ENCODE measurements at regions not wholly inside any gene's neighbourhood (a gene's known extent, or its start where the extent isn't known, plus 50 kb on each side); places are given as distances from the start of the nearest gene placed in this dataset.

DNA sequence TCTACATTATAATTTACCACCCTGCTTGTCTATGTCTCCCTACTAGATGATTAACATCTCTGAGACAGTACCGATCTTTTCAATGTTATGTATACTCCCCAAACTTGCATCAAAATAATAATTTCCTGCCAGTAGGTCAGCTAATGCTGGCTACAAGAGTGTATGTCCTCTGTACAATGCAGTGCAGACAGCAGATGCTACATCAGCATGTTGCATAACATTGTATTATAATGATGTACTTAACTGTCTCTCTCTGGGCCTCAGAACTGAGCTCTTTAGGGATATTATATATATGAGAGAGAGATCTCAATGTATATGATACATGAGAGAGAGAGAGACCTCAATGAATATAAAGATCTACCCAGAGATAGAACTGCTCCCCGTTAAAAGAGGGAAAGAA is 456.6 kb downstream of the SHQ1 start:
- TF ChIP-seq CTCF (IDR thresholded peaks at IDR 0.05) (no peak), POLR2AphosphoS5 (IDR thresholded peaks at IDR 0.05; ENCODE audit: low read depth, low read length) (no peak), TCF7L2 (IDR thresholded peaks at IDR 0.05; ENCODE audit: low read depth, low read length) (no peak), SIN3A (IDR thresholded peaks at IDR 0.05; ENCODE audit: borderline replicate concordance, insufficient read depth, low read depth, low read length) (no peak), REST (IDR thresholded peaks at IDR 0.05; ENCODE audit: insufficient read depth in 1 of 2, low read depth in 2 of 2, low read length in 1 of 2) (no peak)
